ENCODE measurements at regions not wholly inside any gene's neighbourhood (a gene's known extent, or its start where the extent isn't known, plus 50 kb on each side); places are given as distances from the start of the nearest gene placed in this dataset.

DNA sequence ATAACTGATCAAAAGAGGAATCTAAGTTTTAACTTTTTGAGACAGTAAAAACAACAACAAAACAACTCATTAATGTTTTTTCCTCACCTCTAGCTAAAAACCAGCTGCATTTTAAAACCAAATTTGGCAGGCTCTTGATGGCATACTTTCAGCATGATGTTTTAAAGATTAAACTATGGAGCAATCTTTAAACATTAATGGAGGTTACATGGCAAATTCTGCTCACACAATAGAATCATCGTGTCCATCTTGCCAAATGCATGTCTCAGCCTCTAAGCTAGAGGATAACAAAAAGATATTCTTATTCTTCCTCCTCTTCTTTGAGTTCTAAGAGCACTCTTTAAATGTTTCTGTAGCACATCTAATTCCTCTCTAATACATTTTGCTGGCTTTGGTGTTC lies 579.8 kb upstream of the PKN2 start:
- Histone ChIP-seq H3K36me3 (no peaks in the 10 kb centered on the region), H3K27ac (no peak overlapping the region), H3K27me3 (no peaks in the 10 kb centered on the region), H3K4me1 (no peaks in the 10 kb centered on the region), H3K9me3 (no peaks in the 10 kb centered on the region), H3K4me3 (no peak overlapping the region)
- DNase-seq: no peak
- intact Hi-C loops (cut with DNase I; ENCODE audit: low total_unique reads): no loop called here
- in situ Hi-C loops (cut with MboI; ENCODE audit: low pct_ligation_motif_present in 1 of 4, low pct_unique_long_range_greater_than_20kb in 1 of 4, low sequenced_read_pairs in 3 of 4): no loop called here
- WGBS, 2 donors (ENCODE audit: low coverage in 1 of 2): 63 to 64% methylated on average over 1 of the region's 1 CpG
- TF ChIP-seq EP300 (IDR thresholded peaks at IDR 0.05; ENCODE audit: low read depth) (no peak), POLR2A (IDR thresholded peaks at IDR 0.05) (no peak), POLR2AphosphoS5 (IDR thresholded peaks at IDR 0.05) (no peak)
- TF ChIP-seq, protein P1, sequence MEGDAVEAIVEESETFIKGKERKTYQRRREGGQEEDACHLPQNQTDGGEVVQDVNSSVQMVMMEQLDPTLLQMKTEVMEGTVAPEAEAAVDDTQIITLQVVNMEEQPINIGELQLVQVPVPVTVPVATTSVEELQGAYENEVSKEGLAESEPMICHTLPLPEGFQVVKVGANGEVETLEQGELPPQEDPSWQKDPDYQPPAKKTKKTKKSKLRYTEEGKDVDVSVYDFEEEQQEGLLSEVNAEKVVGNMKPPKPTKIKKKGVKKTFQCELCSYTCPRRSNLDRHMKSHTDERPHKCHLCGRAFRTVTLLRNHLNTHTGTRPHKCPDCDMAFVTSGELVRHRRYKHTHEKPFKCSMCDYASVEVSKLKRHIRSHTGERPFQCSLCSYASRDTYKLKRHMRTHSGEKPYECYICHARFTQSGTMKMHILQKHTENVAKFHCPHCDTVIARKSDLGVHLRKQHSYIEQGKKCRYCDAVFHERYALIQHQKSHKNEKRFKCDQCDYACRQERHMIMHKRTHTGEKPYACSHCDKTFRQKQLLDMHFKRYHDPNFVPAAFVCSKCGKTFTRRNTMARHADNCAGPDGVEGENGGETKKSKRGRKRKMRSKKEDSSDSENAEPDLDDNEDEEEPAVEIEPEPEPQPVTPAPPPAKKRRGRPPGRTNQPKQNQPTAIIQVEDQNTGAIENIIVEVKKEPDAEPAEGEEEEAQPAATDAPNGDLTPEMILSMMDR (IDR thresholded peaks at IDR 0.05): no peak

DNA sequence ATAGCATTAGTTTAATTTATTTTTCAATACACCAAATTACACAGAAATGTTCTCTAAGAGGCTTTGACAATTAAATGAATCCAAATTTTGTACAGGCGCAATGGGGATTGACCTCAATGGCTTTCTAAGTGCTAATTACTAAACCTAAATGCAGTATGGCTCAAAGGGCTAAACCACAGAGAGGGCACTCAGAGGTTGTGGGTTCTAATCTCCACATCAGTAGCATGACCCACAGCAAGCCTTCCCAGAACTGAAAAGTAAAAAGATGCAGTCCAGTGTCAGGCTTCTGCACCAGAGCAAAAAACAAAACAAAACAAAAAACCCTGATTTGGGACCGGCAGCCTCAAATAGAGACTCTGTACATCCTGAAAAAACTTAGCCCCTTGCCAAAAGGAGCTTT lies 579.2 kb upstream of the PKN2 start:
- in situ Hi-C loops (cut with MboI; ENCODE audit: low pct_ligation_motif_present in 1 of 4, low pct_unique_long_range_greater_than_20kb in 1 of 4, low sequenced_read_pairs in 3 of 4): no loop called here
- H3K9me3 ChIP-seq: no peaks in the 10 kb centered on the region
- DNase-seq: no peak
- intact Hi-C loops (cut with DNase I; ENCODE audit: low total_unique reads): no loop called here
- 86 to 89% methylated on average over 2 of the region's 2 CpGs for WGBS, 2 donors (ENCODE audit: low coverage in 1 of 2)
- TF ChIP-seq, protein P1 (IDR thresholded peaks at IDR 0.05): no peak
- TF ChIP-seq EP300 (IDR thresholded peaks at IDR 0.05; ENCODE audit: low read depth): no peak
- TF ChIP-seq POLR2A (IDR thresholded peaks at IDR 0.05): no peak
- no peak for TF ChIP-seq POLR2AphosphoS5 (IDR thresholded peaks at IDR 0.05)
- H3K4me3 ChIP-seq: no peak overlapping the region
- H3K27ac ChIP-seq: no peak overlapping the region
- no peaks in the 10 kb centered on the region for H3K36me3 ChIP-seq
- H3K27me3 ChIP-seq: no peaks in the 10 kb centered on the region
- no peaks in the 10 kb centered on the region for H3K4me1 ChIP-seq

DNA sequence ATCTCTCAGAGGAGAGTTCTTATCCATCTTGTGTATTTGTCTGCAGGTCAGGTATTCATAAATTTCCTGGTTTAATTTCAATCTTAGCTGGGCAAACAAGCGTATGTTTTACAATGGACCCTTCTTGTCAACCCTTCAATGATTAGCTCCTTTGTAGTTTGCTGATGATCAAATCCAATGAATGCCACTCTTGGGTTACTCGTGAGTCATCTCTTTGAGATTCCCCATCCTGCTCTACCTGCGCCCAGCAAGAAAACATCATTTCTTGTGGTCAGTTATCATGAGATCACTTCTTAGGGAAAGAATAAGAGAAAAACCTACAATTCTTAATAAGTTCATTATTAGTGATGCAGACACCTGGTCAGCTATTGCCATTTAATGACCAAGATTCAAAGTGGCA lies 572.3 kb upstream of the PKN2 start:
- TF ChIP-seq POLR2AphosphoS5 (IDR thresholded peaks at IDR 0.05) (no peak), POLR2A (IDR thresholded peaks at IDR 0.05) (no peak), EP300 (IDR thresholded peaks at IDR 0.05; ENCODE audit: low read depth) (no peak)
- TF ChIP-seq, protein P1 (IDR thresholded peaks at IDR 0.05): no peak
- in situ Hi-C loops (cut with MboI; ENCODE audit: low pct_ligation_motif_present in 1 of 4, low pct_unique_long_range_greater_than_20kb in 1 of 4, low sequenced_read_pairs in 3 of 4): no loop called here
- Histone ChIP-seq H3K4me3 (no peak overlapping the region), H3K27ac (no peak overlapping the region), H3K27me3 (no peaks in the 10 kb centered on the region), H3K9me3 (no peaks in the 10 kb centered on the region), H3K36me3 (no peaks in the 10 kb centered on the region), H3K4me1 (no peaks in the 10 kb centered on the region)
- intact Hi-C loops (cut with DNase I; ENCODE audit: low total_unique reads): no loop called here
- 85 to 92% methylated on average over 2 to 3 of the region's 3 CpGs for WGBS, 2 donors (ENCODE audit: low coverage in 1 of 2)
- no peak for DNase-seq

DNA sequence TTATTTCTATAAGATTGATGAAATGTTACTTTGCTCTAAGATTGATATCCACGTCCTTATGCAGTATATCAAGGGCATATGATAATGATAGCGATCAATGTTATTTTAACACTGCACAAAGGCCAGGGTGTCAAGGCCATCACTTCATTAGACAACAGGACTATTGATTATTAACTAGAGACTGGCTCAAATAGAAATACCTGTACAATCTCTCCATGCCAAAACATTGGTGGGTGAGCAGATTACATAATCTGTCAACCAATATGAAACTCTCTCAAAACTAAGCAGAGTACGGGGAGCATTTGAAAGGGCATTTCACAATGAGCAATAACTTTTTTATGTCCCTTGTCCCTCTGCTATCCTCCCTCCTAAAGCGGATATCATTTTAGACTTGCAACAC lies 566.5 kb upstream of the PKN2 start:
- H3K27me3 ChIP-seq: no peaks in the 10 kb centered on the region
- no peaks in the 10 kb centered on the region for H3K4me1 ChIP-seq
- in situ Hi-C loops (cut with MboI; ENCODE audit: low pct_ligation_motif_present in 1 of 4, low pct_unique_long_range_greater_than_20kb in 1 of 4, low sequenced_read_pairs in 3 of 4): no loop called here
- H3K36me3 ChIP-seq: no peaks in the 10 kb centered on the region
- TF ChIP-seq POLR2A (IDR thresholded peaks at IDR 0.05) (no peak), EP300 (IDR thresholded peaks at IDR 0.05; ENCODE audit: low read depth) (no peak), POLR2AphosphoS5 (IDR thresholded peaks at IDR 0.05) (no peak)
- TF ChIP-seq, protein P1 (IDR thresholded peaks at IDR 0.05): no peak
- DNase-seq: no peak
- 83 to 86% methylated on average over 4 of the region's 4 CpGs for WGBS, 2 donors (ENCODE audit: low coverage in 1 of 2)
- H3K9me3 ChIP-seq: no peaks in the 10 kb centered on the region
- no peak overlapping the region for H3K4me3 ChIP-seq
- no peak overlapping the region for H3K27ac ChIP-seq
- intact Hi-C loops (cut with DNase I; ENCODE audit: low total_unique reads): no loop called here
